ENCODE measurements at regions not wholly inside any gene's neighbourhood (a gene's known extent, or its start where the extent isn't known, plus 50 kb on each side); places are given as distances from the start of the nearest gene placed in this dataset.

- ChIA-PET CTCF (no interaction called here), POLR2A (no interaction called here)
- no peaks in the 10 kb centered on the region for H3K27me3 ChIP-seq (ENCODE audit: control insufficient read depth, insufficient read depth, low read length)
- no peak for TF ChIP-seq CTCF (IDR thresholded peaks at IDR 0.05; ENCODE audit: low read depth, low read length)
- no peak for DNase-seq (ENCODE audit: low read depth, low spot score)
- H3K9me3 ChIP-seq (ENCODE audit: control insufficient read depth, insufficient read depth, low read length): peaks cover 39% of the 10 kb centered on the region
- no peak overlapping the region for H3K27ac ChIP-seq (ENCODE audit: low read depth, low read length)
- no peak overlapping the region for H3K4me3 ChIP-seq (ENCODE audit: low read depth, low read length)
These were observed 116.4 kb upstream of the MGMT start for GRCh38 chr10:129350690-129351089.

- no peaks in the 10 kb centered on the region for H3K27me3 ChIP-seq (ENCODE audit: control insufficient read depth, insufficient read depth, low read length)
- DNase-seq (ENCODE audit: low read depth, low spot score): no peak
- H3K27ac ChIP-seq (ENCODE audit: low read depth, low read length): no peak overlapping the region
- TF ChIP-seq CTCF (IDR thresholded peaks at IDR 0.05; ENCODE audit: low read depth, low read length): no peak
- H3K4me3 ChIP-seq (ENCODE audit: low read depth, low read length): no peak overlapping the region
- ChIA-PET POLR2A (no interaction called here), CTCF (no interaction called here)
- H3K9me3 ChIP-seq (ENCODE audit: control insufficient read depth, insufficient read depth, low read length): peaks cover 41% of the 10 kb centered on the region
These were observed 113.9 kb upstream of the MGMT start for GRCh38 chr10:129353101-129353500.

- ChIA-PET CTCF (no interaction called here), POLR2A (no interaction called here)
- no peaks in the 10 kb centered on the region for H3K27me3 ChIP-seq (ENCODE audit: control insufficient read depth, insufficient read depth, low read length)
- DNase-seq (ENCODE audit: low read depth, low spot score): no peak
- H3K9me3 ChIP-seq (ENCODE audit: control insufficient read depth, insufficient read depth, low read length): peaks cover 32% of the 10 kb centered on the region
- TF ChIP-seq CTCF (IDR thresholded peaks at IDR 0.05; ENCODE audit: low read depth, low read length): no peak
- H3K27ac ChIP-seq (ENCODE audit: low read depth, low read length): no peak overlapping the region
- H3K4me3 ChIP-seq (ENCODE audit: low read depth, low read length): no peak overlapping the region
These were observed 107.0 kb upstream of the MGMT start for GRCh38 chr10:129360046-129360445.

GRCh38 chr10:129361676-129362376 is 105.2 kb upstream of the MGMT start:
- no peak overlapping the region for H3K4me3 ChIP-seq (ENCODE audit: low read depth, low read length)
- POLR2A ChIA-PET: no interaction called here
- DNase-seq (ENCODE audit: low read depth, low spot score): no peak
- no peak for TF ChIP-seq CTCF (IDR thresholded peaks at IDR 0.05; ENCODE audit: low read depth, low read length)
- CTCF ChIA-PET: no interaction called here
- H3K9me3 ChIP-seq (ENCODE audit: control insufficient read depth, insufficient read depth, low read length): peaks cover 41% of the 10 kb centered on the region
- H3K27me3 ChIP-seq (ENCODE audit: control insufficient read depth, insufficient read depth, low read length): no peaks in the 10 kb centered on the region
- H3K27ac ChIP-seq (ENCODE audit: low read depth, low read length): no peak overlapping the region

- no peak for DNase-seq (ENCODE audit: low read depth, low spot score)
- POLR2A ChIA-PET: no interaction called here
- no peak overlapping the region for H3K27ac ChIP-seq (ENCODE audit: low read depth, low read length)
These were observed 102.1 kb upstream of the MGMT start for GRCh38 chr10:129364949-129365348.

More at GRCh38 chr10:129364949-129365348, 102.1 kb upstream of the MGMT start:
- no peak for TF ChIP-seq CTCF (IDR thresholded peaks at IDR 0.05; ENCODE audit: low read depth, low read length)
- CTCF ChIA-PET: no interaction called here
- H3K9me3 ChIP-seq (ENCODE audit: control insufficient read depth, insufficient read depth, low read length): peaks cover 48% of the 10 kb centered on the region
- no peaks in the 10 kb centered on the region for H3K27me3 ChIP-seq (ENCODE audit: control insufficient read depth, insufficient read depth, low read length)
- no peak overlapping the region for H3K4me3 ChIP-seq (ENCODE audit: low read depth, low read length)
